HG03520 (cell line): ENCODE measurements at regions not wholly inside any gene's neighbourhood (a gene's known extent, or its start where the extent isn't known, plus 50 kb on each side); places are given as distances from the start of the nearest gene placed in this dataset.
"Not testable (repeated sequence)": the region's sequence is repeated elsewhere in the genome, so short reads cannot be mapped to it uniquely, and the experiment has no call there.

Experiments
- ATAC-seq: cut with Tn5 transposase; IDR thresholded peaks from one replicate; pipeline ENCODE4 v1.9.1; 2021; ENCODE audit warnings: mild to moderate bottlenecking, moderate library complexity; ENCODE audit not compliant: unreplicated experiment

DNA sequence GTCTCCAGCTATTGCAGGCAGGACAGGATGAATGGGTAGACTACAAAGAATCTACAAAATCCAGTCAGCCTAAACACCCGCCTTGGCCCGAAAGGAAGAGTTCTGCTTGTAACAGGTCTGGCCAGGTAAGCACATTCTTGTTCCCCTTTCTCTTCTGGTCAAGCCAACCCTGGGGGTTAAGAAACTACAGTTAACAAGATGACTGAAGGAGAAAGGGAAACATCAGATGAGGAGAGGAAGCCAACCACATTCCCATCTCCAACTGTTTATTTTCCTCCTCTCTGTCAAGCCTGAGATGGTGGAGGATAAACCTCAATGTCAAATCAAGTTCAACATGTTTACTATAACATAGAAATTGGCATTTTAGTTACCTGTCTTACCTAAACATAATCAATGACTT lies 198.9 kb downstream of the IPMK start:
- ATAC-seq = no peak

DNA sequence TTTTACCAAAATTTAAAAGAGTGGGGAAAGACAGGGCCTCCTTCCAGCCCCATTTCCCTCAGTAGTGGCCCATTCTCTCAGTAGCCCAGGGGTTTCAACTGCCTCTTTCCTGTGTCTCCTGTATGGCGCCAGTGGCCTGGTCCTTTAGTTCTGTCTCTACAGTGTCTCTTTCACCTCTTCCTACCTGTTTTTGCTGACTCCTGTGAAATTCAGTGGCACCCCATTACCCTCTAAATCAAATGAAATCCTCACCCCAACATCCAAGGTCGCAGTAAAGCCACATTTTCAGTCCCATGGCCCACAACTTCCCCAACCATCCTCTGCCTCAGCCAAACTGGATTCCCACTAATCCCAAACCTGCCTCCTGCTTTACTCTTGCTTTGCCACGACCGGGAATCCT lies 200.7 kb downstream of the IPMK start:
- ATAC-seq = no peak

DNA sequence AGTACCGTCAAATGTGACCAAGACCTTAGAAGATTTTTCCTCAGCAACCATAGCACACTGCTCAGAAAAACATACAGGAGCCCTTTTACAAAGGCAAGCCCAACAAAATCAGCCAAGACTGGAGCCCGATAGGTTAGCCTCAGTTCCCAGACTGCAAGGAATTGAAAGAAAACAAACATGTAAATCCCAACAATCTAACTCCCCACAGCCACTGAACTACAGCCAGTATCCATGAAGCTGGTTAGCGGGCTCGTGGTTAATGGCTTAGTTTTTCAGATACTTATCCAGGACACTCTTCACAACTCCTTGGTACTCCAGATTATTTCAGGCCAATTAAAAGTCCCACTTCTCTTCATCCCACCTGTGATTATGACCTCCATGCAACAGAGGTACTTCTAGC lies 201.6 kb downstream of the IPMK start:
- no peak for ATAC-seq

DNA sequence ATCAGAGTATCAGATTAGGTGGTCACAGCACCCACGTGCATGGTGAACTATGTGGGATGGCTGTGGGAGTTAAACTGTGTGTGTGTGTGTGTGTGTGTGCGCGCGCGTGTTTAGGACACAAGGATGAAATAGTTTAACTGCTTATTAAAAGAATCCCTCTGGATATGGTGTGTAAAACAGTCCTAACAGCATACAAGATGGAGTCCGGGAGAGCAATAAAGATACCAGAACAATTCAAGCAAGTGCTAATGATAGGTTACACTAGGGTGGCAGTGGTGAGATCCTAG lies 202.2 kb downstream of the IPMK start:
- ATAC-seq = no peak

DNA sequence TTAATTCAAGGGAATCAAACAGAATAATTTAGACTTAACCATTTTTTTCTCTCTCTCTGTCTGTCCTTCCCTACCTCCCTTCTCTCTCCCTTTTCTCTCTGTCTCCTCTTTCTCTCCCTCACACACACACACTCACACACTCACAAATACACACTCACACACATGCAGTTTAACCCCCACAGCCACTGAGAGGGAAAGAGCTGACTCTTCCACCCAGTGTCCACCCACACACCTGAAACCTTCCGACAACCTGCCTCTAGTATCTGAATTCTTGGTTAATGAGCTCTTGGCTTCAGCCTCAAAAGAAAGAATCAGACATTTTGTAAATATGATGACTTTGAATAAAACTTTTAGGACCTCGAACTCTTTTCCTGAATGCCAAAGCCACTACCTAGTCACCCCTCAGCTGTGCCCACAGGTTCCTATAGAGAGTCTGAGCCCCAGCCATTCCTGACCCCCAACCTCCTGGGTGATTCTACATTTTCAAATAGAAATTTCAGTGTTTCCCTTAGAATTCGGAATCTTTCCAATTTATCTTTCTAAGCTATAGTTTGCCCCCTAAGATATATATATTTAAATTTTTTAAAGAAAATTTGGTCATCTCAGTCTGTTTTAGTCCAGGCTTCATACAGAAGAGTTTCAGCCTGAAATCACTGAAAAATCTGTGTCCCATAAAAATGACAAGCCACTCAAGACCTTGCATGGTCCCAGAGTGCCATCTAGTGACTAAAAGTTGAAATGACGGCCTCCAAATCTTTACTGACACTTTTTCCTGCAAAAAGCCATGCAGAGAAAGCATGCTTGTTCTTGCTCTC lies 202.8 kb downstream of the IPMK start:
- ATAC-seq = peak; percentile 56

DNA sequence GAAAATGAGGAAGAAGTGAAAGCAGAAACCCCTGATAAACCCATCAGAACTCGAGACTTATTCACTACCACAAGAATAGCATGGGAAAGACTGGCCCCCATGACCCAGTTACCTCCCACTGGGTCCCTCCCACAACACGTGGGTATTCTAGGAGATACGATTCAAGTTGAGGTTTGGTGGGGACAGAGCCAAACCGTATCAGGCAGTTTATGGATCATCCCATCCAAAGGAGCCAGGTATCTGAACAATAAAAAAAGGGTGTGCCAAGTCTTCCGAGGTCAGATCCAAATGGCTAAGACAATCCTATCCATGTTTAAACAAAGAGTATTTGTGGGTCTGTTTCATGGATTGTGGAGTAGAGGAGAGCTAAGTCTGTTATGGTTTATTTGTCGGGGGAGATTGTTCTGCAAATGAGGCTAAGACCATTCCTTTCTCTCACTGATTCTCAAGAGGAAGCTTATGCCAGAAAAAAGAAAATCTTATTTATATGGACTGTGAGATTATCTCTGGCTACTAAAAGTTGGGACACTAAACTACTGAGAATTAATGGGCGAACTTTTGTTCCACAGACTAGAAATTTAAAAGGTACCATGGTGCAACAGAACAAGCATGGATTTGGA lies 203.7 kb downstream of the IPMK start:
- no peak for ATAC-seq

DNA sequence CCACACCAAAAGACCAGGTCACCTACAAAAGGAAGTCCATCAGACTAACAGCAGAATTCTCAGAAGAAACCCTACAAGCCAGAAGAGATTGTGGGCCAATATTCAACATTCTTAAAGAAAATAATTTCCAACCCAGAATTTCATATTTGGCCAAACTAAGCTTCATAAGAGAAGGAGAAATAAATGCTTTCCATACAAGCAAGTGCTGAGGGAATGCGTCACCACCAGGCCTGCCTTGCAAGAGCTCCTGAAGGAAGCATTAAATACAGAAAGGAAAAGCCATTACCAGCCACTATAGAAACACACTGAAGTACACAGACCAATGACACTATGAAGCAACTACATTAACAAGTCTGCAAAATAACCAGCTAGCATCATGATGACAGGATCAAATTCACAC lies 209.0 kb downstream of the IPMK start:
- ATAC-seq = not testable (repeated sequence)

DNA sequence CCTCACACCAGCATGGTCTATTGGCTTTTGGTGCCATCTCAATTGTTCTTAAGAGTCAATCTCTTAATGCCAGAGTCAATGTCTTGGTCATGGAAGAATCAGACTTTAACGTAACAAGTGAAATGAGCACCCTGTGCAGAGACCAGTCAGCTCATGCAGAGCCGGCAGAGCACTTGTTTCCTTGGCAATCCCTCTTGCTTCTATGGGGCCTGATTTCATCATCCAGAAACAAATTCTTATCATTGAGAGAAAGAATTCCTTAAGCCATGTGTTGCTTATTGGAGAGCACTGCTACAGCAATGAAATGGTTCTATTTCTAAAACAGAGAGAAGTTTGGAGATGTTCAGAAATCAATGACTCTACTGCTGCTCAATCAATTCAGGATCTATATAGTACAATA lies 212.8 kb downstream of the IPMK start:
- no peak for ATAC-seq

DNA sequence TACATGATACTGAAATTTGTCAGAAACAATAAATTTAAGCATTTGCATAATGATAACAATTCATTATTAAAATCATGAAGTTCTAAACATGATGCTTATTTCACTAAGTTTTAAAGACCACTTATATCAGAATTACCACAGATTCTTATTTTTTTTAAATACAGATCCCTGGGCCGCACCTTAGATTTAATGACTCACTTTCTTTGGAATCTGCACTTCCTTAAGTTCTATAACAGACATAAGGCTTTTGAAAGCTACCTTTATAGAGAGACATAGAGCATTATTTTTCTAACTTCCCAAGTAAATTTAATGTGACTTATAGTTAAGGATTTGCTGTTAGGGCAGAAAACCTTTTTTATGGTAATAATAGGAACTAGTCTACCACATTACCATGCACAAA lies 214.9 kb downstream of the IPMK start:
- ATAC-seq = no peak

DNA sequence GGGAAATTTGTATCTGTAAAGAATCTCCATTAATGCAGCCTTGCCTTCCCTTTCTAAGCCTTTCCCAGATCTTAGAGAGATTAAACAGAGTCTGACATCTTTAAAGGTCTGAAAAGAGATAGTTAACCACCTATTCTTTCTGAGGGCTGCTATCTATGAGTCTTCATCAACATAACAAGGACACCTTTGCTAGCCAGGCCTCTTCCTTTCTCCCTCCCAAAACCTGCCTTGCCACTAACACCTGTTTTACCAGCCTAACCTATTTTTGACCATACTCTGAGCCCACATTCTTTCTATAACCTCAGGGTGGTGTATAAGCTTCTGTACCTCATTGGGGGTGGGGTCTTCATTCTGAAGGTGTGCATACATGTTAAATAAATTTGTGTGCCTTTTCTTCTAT lies 217.1 kb downstream of the IPMK start:
- ATAC-seq = no peak

DNA sequence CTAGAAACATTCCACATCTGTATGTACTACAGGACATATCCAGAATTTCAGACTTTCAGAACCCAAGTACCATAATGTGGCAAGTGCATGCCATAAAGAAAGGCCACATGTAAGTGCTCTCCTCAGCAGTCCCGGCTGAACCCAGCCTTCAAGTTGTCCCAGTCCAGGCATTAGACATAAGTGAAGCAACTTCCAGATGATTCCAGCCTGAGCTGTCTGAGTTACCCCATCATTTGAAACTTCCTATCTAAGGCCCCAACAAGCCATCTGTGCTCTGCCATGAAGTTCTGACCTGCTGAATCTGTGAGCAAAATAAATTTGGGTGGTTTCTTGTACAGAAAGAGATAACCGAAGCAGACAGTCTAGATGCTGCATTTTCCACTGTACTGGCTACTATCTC lies 218.8 kb downstream of the IPMK start:
- ATAC-seq = no peak

DNA sequence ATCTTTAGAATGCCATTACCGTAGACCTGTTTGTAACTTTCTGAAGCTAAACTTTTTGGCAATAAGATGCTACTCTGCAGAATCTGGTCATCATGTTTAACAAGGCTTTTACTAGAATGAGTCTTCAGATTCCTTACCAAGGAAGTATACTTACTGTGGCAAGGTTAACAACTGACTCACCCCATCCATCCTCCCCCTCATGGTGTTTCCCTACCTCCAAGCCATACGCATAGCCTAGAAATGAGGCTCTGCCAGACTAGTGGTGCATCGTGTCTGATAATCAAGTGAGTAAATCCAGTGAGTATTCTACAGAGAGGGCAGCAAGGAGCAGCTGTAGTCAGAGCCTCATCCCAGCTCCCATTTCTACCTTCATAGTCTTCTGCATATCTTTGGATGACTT lies 223.6 kb downstream of the IPMK start:
- ATAC-seq = no peak

DNA sequence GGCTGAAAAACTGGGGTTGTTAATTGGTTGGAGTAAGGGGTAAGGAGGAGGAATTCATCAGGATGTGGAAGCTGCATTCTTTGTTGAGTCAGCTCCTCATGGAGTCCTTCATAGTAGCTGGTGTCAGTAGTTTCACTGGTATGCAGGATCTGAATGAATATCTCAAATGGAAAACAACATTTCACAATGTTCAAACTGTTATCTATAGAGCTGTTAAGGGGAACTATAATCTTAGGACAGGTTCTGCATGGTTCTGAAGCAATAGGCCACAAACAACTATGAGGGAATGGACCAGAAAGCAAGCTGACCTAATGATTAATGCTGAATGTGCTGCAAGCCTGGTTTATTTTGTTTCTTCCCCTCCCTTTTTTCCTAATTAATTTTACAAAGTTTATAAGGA lies 225.8 kb downstream of the IPMK start:
- ATAC-seq = no peak

DNA sequence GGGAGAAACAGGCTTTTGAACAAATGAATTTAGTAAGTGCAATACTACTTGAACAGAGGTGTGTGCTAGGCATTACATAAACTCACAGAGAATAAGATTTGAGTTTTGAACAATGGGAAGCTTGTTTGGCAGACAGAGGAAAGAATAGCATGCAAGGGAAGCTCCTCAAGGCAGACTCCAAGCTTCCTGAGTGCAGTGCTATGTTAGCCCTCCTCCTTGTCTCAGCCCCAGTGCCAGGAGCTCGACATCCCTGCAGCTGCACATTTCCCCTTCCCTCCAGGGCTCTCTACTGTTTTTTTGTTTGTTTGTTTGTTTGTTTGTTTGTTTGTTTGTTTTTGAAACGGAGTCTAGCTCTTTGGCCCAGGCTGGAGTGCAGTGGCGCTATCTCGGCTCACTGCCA lies 237.5 kb downstream of the IPMK start:
- ATAC-seq = no peak

DNA sequence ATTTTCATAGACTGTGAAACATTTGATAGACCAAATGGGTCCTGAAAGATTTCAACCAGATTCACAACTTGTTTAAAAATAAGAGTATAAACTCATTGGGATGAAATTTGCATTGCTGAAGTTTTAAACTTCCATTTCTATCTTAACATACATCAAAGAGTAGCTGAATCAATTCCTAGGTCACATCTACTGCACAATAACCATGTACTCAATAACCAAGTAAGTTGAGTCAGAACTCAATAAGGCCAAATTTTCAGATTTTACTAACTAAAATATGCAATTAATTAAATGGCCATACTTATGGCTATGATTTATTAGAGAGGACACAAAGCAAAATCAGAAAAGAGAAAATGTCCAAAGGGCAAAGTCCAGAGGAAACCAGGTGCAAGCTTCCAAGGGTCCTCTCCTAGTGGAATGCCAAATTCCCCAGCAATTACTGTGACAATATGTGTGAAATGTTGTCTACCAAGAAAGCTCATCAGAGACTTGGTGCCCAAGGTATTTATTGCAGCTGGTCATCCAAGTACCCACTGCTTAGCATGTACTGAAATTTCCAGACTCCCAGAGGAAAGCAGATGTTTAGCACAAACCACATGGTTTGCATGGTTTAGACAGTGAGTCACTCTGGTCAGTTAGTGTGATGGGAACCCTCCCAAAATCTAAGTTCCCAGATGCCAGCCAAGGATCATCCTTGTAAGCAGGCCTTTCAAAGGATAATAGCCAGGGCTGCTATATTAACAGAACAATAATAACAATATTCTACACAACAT lies 238.9 kb downstream of the IPMK start:
- no peak for ATAC-seq

DNA sequence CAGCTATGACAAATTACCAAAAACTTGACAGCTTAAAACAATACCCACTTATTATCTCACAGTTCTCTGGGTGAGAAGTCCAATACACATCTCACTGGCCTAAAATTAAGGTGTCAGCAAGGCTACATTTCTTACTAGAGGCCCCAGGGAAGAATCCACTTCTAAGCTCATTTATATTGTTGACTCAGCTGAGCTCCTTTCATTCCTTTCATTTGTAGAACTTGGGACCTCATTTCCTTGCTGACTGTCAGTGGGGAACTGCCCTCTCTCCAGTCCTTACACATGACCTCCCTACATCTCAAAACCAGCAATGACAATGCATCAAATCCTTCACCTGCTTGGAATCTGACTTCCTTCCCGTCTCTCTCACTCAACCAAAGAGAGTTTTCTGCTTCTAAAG lies 240.3 kb downstream of the IPMK start:
- no peak for ATAC-seq

DNA sequence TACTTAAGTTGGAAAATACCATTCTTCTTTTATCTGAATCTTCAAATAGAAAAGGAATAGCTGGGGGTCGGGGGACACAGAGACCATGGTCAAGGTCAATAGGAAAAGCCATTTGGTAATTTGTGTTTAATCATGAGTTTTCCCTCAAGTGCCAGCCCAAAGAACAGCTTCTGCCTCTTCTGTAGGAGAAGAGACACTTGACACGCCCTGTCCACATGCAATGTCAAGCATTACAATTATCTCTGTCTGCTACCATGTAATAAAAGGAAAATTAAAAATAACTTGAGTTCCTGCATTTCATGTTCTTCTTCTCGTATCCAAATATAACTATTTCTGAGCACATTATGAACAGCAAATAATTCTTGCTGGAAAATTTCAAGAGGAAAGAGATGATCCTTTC lies 241.7 kb downstream of the IPMK start:
- ATAC-seq = no peak

DNA sequence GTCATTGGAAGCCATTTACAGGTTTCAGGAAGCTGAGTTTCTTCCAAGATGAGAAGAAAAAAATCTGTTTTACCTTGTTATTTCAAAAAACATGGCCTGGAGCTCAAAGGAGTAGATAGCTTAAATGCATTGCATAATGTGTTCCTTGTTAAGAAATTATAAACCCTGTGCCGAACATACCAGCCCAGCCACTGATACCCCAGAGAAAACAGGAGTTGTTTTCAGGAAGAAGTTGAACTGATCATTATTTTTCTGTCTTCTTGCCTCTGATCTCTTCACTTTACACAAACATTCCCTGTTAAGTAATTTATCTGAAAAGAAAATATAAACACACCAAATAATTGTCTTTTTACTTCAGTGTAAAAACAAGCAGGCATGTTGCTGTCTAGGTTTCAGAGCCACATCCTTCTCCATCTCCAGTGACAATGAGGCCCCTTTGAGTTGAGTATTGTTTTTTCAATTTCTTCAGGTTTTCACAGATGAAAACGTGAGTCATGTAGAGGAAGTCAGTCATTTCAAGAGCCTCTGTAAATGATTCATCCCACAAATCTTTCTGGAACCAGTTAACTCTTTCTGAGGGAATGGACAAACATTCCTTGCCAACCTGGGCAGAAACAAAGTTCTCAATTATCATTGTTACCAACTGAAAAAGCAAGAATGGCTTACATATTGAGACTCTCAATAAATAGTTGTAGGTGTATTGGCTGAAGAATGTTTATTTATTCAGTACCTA lies 244.2 kb downstream of the IPMK start:
- no peak for ATAC-seq

DNA sequence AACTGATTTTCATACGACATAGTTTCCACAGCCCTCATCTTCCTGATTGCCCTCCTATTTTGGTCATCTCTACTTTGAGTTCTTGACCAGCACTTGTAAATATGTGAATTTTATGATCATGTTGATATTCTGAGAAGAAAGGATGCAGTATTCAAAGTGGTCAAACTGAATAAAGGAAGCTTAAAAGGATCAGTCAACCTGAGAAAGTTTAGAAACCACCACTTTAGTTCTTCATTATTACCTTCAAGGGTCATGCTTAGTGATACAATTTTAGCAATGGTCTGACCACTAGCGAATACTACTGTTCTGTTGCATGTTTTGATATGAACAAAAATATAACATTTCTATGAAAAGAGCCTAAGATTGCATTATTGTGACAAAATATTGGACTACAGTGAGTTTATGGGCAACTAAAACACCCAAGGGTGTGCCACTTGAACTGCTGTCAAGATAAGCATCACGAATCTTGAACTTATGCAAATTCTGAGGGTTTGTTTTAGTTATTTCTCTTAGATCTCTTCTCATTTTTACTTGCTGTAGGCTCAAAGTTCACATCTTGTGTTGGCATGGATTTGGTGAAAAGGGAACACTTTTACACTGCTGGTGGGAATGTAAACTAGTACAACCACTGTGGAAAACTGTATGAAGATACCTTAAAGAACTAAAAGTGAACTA lies 247.7 kb downstream of the IPMK start:
- no peak for ATAC-seq

DNA sequence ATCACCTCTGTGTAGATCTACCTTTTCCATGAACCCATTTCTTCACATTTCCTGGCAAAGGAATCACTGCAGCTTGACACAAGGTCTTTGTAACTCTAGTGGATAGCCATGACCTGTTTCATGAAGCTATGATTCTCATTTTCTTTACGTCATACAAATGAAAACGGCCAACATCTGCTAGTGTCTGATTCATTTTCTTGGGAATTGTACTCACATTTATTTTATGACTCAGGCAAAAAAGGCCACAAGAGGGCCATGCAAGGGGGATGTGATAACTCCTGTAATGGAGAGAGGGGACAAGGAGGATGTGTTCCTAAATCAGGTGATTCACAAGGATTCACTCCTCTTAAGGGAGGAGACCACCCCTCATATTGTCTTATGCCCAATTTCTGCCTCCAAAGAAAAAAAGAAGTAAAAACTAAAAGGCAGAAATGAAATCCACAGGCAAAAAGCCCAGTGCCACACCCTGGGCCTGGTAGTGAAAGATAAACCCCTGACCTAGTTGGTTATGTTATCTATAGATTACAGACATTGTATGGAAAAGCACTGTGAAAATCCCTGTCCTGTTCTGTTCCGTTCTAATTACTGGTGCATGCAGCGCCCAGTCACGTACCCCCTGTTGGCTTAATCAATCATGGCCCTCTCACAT lies 249.9 kb downstream of the IPMK start:
- ATAC-seq = no peak

DNA sequence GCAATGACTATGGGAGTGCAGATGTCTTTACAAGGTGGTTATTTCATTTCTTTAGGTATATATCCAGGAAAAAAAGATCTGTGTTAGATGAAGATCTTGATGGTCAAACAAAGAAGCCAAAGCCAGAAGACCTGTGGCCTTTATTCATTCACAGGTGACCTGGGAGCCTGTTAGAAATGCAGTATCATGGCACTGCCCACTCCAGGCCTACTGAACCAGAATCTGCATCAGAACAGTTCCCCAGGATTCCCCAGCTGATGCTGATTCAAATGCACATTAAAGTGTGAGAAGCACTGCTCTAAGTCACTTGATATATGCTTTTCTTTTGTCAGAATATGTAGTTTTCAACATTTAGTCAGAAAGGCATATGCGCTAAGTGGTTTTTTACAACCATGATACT lies 251.1 kb downstream of the IPMK start:
- ATAC-seq = no peak
